Hepatocyte (in vitro differentiated cells): ENCODE measurements at regions not wholly inside any gene's neighbourhood (a gene's known extent, or its start where the extent isn't known, plus 50 kb on each side); places are given as distances from the start of the nearest gene placed in this dataset.
"Not testable (repeated sequence)": the region's sequence is repeated elsewhere in the genome, so short reads cannot be mapped to it uniquely, and the experiment has no call there.

Experiments used
- DNase-seq: peaks from one replicate; pipeline ENCODE4 v3.0.0-alpha.2; 2016; ENCODE audit warnings: low spot score
- H2AFZ ChIP-seq: fragments of 200-600 bp; sonication (generic); 2 replicates; pipeline ENCODE4 v1.6.0; 2016; ENCODE audit warnings: antibody characterized with exemption, mild to moderate bottlenecking
- H3K27ac ChIP-seq: fragments of 200-600 bp; sonication (generic); 2 replicates; pipeline ENCODE4 v1.5.1; 2016; ENCODE audit warnings: mild to moderate bottlenecking
- H3K27me3 ChIP-seq: fragments of 200-600 bp; sonication (generic); 2 replicates; pipeline ENCODE4 v1.6.1; 2016
- H3K36me3 ChIP-seq: fragments of 200-600 bp; sonication (generic); replicated peaks from 2 replicates; pipeline ENCODE4 v1.5.1; 2016; ENCODE audit warnings: low read depth; ENCODE audit not compliant: insufficient read depth
- H3K4me1 ChIP-seq: fragments of 200-600 bp; sonication (generic); 2 replicates; pipeline ENCODE4 v1.5.1; 2016; ENCODE audit warnings: mild to moderate bottlenecking, moderate library complexity; ENCODE audit not compliant: insufficient read depth
- H3K4me2 ChIP-seq: fragments of 200-600 bp; sonication (generic); 2 replicates; pipeline ENCODE4 v1.6.0; 2016
- H3K4me3 ChIP-seq: fragments of 200-600 bp; sonication (generic); 2 replicates; pipeline ENCODE4 v1.5.1; 2016; ENCODE audit warnings: mild to moderate bottlenecking
- H3K79me2 ChIP-seq: fragments of 200-600 bp; sonication (generic); 2 replicates; pipeline ENCODE4 v1.6.0; 2017; ENCODE audit warnings: mild to moderate bottlenecking
- H3K9me2 ChIP-seq: fragments of 200-600 bp; sonication (generic); replicated peaks from 2 replicates; pipeline ENCODE4 v1.6.0; 2017; ENCODE audit warnings: mild to moderate bottlenecking; ENCODE audit not compliant: insufficient read depth
- H3K9me3 ChIP-seq: fragments of 200-600 bp; sonication (generic); 2 replicates; pipeline ENCODE4 v1.5.1; 2016; ENCODE audit warnings: low read depth, mild to moderate bottlenecking
- H4K20me1 ChIP-seq: fragments of 200-600 bp; sonication (generic); 2 replicates; pipeline ENCODE4 v1.6.0; 2016; ENCODE audit warnings: mild to moderate bottlenecking; ENCODE audit not compliant: insufficient read depth, poor library complexity, severe bottlenecking
- EZH2 ChIP-seq: fragments of 200-600 bp; sonication (generic); IDR thresholded peaks from 2 replicates; pipeline ENCODE4 v1.6.1; 2016; ENCODE audit warnings: antibody characterized with exemption, mild to moderate bottlenecking, borderline replicate concordance
- EZH2phosphoT487 ChIP-seq: fragments of 200-600 bp; sonication (generic); IDR thresholded peaks from one replicate; pipeline ENCODE4 v1.6.1; 2018; ENCODE audit warnings: antibody characterized with exemption, mild to moderate bottlenecking, low read depth, moderate library complexity; ENCODE audit not compliant: unreplicated experiment, severe bottlenecking
- WGBS: methylation state at CpG from one replicate; pipeline ENCODE4 v1.1.6; 2016; ENCODE audit warnings: low lambda C conversion rate; ENCODE audit errors: missing lambda C conversion rate; 5-methylcytosine and 5-hydroxymethylcytosine counted together
- TF ChIP-seq, protein P1 (sequence below): fragments of 200-600 bp; sonication (generic); IDR thresholded peaks from 2 replicates; pipeline ENCODE4 v1.5.1; 2016; ENCODE audit warnings: antibody characterized with exemption, mild to moderate bottlenecking; ENCODE audit not compliant: poor library complexity

DNA sequence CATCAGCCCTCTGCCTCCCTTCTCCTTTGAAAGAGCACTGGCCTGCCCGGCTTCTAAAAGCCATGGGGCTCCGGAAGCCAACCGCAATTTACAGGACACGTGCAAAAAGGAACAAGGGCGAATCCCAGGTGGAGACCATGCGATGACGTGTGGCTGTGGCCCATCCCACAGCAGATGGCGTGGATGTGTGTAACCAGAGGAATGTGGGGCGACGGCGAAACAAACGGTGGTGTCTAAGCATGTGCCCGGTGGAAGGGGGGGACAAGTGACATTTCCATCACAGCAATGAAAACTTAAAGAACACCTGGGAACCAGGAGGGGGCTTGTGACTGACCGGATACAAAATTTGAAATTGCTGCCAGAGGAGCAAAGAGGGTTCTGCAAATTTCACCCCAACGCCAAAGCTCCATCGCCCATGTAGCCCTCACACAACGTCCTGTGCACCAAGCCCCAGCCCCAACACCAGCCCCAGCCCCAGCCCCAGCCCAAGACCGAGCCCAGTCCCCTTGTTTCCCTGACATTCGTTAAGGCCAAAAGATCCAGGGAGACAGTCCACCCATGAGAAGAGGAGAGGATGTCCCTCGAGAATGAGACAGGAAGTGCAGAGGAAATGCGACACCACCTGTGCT lies 159.7 kb upstream of the ZNF337 start:
- H3K36me3 ChIP-seq, result no peaks in the 10 kb centered on the region
- peaks cover 29% of the 10 kb centered on the region for H3K27me3 ChIP-seq

DNA sequence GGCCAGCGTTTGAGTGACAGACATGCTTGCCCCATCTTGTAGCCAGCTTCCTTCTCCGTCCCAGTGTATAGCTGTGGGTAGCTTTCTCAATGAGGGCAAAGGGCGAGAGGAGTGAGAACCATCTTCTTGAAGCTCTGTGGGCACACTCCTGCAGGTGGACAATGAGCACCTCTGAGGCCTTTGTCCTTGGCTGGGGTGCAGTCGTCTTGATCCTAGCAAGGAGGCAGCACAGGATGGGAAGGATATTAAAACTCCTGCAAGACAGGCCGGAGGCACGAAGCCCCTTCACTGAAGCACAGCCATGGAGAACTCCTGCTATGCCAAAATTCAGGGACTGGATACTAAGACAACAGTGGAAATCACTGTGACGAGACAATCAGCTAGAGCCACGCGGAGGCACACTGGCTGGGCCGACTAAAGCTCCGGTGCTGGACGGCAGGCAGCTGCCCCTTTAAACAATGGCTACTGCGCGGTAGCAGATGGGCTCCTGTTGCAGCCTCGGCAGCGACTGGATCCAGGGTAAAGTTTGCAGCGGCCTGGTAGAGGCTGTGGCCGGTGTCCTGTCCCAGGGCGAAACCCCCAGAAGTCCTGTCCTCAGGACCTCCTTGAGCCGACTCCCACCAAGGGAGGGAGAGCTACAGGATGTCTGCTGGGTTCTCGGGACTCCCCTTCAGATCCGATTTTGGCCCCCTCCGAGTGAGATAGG lies 159.0 kb upstream of the ZNF337 start:
- H3K27me3 ChIP-seq, result peaks cover 26% of the 10 kb centered on the region
- not testable (repeated sequence) for DNase-seq, H3K9me3 ChIP-seq, H3K4me3 ChIP-seq, H3K27ac ChIP-seq, H3K79me2 ChIP-seq, H3K4me1 ChIP-seq, H3K4me2 ChIP-seq, H4K20me1 ChIP-seq, H3K36me3 ChIP-seq, H3K9me2 ChIP-seq, H2AFZ ChIP-seq
- WGBS, result 88% methylated on average over 23 of the region's 23 CpGs

More for the DNA sequence above, 159.7 kb upstream of the ZNF337 start:
- no peak overlapping the region for H3K27ac ChIP-seq
- H3K9me2 ChIP-seq, result no peaks in the 10 kb centered on the region
- no peaks in the 10 kb centered on the region for H4K20me1 ChIP-seq
- no peaks in the 10 kb centered on the region for H3K9me3 ChIP-seq
- DNase-seq, result no peak
- no peaks in the 10 kb centered on the region for H3K4me1 ChIP-seq
- H3K79me2 ChIP-seq, result no peaks in the 10 kb centered on the region
- no peak overlapping the region for H3K4me2 ChIP-seq
- H2AFZ ChIP-seq, result no peak overlapping the region
- H3K4me3 ChIP-seq, result no peak overlapping the region
- no peak for TF ChIP-seq EZH2phosphoT487
- TF ChIP-seq, protein P1, sequence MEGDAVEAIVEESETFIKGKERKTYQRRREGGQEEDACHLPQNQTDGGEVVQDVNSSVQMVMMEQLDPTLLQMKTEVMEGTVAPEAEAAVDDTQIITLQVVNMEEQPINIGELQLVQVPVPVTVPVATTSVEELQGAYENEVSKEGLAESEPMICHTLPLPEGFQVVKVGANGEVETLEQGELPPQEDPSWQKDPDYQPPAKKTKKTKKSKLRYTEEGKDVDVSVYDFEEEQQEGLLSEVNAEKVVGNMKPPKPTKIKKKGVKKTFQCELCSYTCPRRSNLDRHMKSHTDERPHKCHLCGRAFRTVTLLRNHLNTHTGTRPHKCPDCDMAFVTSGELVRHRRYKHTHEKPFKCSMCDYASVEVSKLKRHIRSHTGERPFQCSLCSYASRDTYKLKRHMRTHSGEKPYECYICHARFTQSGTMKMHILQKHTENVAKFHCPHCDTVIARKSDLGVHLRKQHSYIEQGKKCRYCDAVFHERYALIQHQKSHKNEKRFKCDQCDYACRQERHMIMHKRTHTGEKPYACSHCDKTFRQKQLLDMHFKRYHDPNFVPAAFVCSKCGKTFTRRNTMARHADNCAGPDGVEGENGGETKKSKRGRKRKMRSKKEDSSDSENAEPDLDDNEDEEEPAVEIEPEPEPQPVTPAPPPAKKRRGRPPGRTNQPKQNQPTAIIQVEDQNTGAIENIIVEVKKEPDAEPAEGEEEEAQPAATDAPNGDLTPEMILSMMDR, result no peak
- no peak for TF ChIP-seq EZH2
- WGBS, result 85% methylated on average over 20 of the region's 21 CpGs

- H4K20me1 ChIP-seq, H3K9me3 ChIP-seq, H3K4me2 ChIP-seq, H3K4me1 ChIP-seq, DNase-seq, H3K36me3 ChIP-seq, H3K4me3 ChIP-seq, H2AFZ ChIP-seq, H3K79me2 ChIP-seq, H3K27ac ChIP-seq, H3K9me2 ChIP-seq: not testable (repeated sequence)
- WGBS, result 90% methylated on average over 11 of the region's 11 CpGs
- H3K27me3 ChIP-seq, result peaks cover 17% of the 10 kb centered on the region
These were observed 158.0 kb upstream of the ZNF337 start for GRCh38 chr20:25854666-25855065.

DNA sequence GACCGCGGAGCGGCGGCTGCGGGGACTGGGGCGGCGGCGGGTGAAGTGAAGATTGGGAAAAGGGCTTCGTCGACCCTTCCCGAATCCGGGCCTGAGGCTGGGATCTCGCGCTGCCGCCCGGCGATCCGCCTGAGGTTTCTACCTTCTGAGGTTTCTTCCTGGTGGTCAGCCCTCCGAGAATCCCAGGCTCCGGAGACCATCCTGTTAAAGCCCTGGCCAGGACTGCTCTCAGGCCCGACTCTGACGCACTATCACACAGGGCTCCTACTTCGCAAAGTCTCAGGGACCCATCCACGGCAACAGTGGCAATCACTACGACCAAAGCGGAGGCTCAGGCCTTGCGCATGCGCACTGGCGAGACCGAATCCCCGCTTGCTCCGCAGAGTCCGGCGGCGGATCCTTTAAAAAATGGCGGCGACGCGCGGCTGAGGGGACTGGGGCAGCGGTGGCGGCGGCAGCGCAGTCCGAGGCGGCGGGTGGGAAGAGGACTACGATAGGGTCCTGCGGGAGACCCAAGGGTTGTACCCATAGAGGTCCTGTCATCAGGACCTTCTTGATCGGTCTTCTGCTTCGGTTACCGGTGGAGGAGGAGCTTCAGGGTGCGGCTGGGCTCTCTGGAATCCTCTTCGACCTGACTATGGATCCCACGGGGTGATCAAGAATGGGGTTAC lies 157.2 kb upstream of the ZNF337 start:
- H3K27me3 ChIP-seq, result peaks cover 12% of the 10 kb centered on the region
- H3K4me3 ChIP-seq, H3K36me3 ChIP-seq, H3K4me1 ChIP-seq, DNase-seq, H4K20me1 ChIP-seq, H3K27ac ChIP-seq, H2AFZ ChIP-seq, H3K9me2 ChIP-seq, H3K79me2 ChIP-seq, H3K9me3 ChIP-seq, H3K4me2 ChIP-seq: not testable (repeated sequence)
- WGBS, result 97% methylated on average over 46 of the region's 55 CpGs

DNA sequence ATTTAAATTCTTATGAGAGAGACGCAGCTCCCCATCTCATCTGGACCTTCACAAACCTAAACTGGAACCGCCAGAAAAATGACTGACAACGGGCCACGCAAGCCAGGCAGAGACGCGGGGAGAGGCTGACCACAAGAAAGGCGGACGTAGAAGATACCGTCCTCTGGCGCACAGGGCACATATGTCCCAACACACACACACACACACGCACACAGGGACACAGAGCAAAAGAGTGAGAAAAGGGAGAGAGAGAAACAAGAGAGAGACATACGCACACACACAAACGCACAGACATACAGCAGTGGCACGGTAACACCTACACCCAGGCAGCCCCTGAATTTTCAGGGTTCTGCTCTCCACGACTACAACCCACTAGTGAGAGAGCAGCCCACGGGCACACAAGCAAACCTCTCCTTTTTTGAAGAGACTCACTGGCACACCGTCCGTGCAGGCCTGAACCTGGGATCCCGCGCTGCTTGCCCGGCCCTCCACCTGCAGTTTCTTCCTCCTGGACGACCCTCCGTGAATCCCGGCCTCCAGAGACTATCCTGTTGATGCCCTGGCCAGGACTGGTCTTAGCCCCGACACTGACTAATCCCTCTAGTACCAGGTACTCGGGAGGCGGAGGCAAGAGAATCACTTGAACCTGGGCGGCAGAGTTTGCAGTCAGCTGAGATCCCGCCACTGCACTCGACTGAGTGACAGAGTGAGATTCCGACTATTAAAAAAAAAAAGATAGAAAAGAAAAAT lies 156.5 kb upstream of the ZNF337 start:
- H3K27me3 ChIP-seq, H4K20me1 ChIP-seq, H3K4me1 ChIP-seq, H3K4me3 ChIP-seq, H3K79me2 ChIP-seq, H3K27ac ChIP-seq, H3K4me2 ChIP-seq, DNase-seq, H3K36me3 ChIP-seq, H3K9me2 ChIP-seq, H3K9me3 ChIP-seq, H2AFZ ChIP-seq: not testable (repeated sequence)
- WGBS, result 94% methylated on average over 31 of the region's 31 CpGs

GRCh38 chr20:25850133-25850532 lies 153.5 kb upstream of the ZNF337 start:
- not testable (repeated sequence) for H3K79me2 ChIP-seq, H3K27ac ChIP-seq, H3K4me2 ChIP-seq, H3K27me3 ChIP-seq, H3K9me3 ChIP-seq, H3K9me2 ChIP-seq, H3K4me3 ChIP-seq, H3K36me3 ChIP-seq, H3K4me1 ChIP-seq, H2AFZ ChIP-seq, H4K20me1 ChIP-seq, DNase-seq
- 39% methylated on average over 4 of the region's 4 CpGs for WGBS
